NCI-H748 treated with DMSO at 0.1 percent for 48 hours (cell line): ENCODE measurements at regions not wholly inside any gene's neighbourhood (a gene's known extent, or its start where the extent isn't known, plus 50 kb on each side); places are given as distances from the start of the nearest gene placed in this dataset.
A peak's percentile ranks its signal among the peaks of the same experiment; 100 is the strongest.

Experiments used
- DNase-seq: peaks from one replicate; lab custom pipeline; 2025; lab: John Stamatoyannopoulos, UW

DNA sequence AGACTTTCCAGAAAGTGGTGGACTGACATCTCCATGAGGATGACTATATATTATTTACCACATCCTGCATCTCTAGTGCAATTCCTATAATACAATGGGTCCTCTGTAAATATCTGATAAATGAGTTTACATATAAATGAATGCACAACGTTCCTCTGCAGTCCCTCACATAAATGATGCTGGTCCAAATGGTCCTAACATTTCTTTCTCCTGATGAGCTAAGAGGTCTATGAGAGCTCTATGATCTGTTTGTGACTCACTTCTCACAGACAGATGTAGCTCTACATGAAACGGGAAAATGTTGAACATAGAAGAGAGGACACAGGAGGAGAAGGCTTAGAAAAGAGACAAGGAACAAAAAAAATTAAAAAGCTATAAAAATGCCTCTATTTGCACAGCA lies 201.2 kb upstream of the PIK3C3 start:
- no peak for DNase-seq

- no peak for DNase-seq
Observed at GRCh38 chr18:41752826-41753225, 202.2 kb upstream of the PIK3C3 start.

- DNase-seq, result no peak
Observed at GRCh38 chr18:41751652-41752051, 203.4 kb upstream of the PIK3C3 start.

DNA sequence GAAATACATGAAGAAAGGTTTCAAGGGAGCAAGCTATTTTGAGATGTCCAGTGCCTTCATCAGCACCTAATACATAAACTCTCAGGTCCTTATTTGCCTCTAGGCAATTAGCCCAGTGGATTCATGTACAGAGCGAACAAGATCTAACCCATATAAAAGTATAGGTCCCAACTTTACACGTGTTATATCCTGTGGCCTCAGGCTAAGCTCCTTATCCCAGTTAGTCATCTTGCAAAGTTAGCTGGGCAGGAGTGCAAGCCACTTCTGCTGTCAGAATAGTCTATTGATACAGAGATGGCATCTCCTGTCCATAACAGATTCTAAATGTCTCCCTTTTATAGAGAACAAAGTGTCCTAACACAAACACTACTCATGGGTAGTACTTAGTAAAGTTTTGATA lies 203.9 kb upstream of the PIK3C3 start:
- no peak for DNase-seq

- no peak for DNase-seq
Observed at GRCh38 chr18:41747723-41748242, 207.3 kb upstream of the PIK3C3 start.

- peak; percentile 98 for DNase-seq
Observed at GRCh38 chr18:41745166-41746049, 209.6 kb upstream of the PIK3C3 start.

- DNase-seq, result peak; percentile 88
Observed at GRCh38 chr18:41744421-41745030, 210.5 kb upstream of the PIK3C3 start.

- DNase-seq, result no peak
Observed at GRCh38 chr18:41737218-41737617, 217.8 kb upstream of the PIK3C3 start.

DNA sequence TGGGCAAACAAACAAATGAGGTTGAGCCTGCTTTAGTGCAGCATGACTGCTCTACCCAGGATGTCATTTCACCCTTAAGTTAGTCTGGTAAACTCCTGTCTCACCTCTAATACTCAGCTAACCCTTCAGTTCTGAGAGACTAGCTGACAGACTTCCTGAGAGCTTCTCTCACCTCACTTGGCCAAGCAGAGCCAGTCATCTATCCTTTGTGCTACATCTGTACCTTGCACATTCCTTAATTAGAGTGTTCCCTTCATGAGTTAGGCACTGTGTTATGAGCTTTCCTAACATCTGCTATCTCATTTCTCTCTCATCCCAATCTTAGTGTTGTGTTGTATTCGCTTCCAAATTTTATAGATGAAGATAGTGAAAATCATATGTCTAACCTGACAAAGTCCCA lies 220.1 kb upstream of the PIK3C3 start:
- DNase-seq, result no peak

GRCh38 chr18:41732356-41732755 lies 222.7 kb upstream of the PIK3C3 start:
- no peak for DNase-seq

DNA sequence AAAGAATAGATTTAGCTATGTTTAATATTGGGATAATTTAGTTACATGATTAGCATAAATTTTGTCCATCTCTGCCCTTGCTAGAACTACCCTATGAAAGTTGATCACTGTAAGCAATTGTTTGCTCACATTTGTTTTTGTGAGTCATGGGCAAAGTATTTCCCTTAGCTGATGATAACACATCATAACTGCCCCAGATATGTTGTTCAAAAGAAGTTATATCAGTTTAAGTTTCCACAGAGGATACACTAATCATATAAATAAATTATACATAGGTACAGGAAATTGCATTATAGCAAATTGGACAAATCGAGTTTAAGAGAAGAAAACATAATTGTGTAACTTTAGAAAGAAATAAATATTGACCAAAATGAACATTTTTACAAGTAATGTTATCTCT lies 223.2 kb upstream of the PIK3C3 start:
- DNase-seq, result no peak

DNA sequence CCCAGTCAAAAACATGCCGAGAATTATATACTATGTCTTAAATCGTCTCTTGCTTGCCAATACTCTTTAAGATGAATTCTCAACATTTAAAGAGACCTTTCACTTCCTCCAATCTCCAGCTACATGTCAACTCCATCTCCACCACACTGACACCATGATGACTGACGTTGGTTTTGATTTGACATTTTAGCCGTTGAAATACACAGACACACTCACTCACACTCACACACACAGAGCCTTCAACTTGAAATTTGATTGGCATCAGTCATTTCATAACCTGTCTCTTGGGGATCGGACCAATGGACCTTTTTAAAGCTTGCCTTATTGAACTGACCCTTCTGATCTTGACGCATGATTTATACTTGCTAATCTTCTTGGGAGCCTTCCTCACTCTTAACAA lies 230.8 kb upstream of the PIK3C3 start:
- no peak for DNase-seq

- DNase-seq, result no peak
Observed at GRCh38 chr18:41721103-41721790, 233.8 kb upstream of the PIK3C3 start.

GRCh38 chr18:41720226-41720625 lies 234.8 kb upstream of the PIK3C3 start:
- DNase-seq, result no peak

- DNase-seq, result no peak
Observed at GRCh38 chr18:41719808-41720207, 235.2 kb upstream of the PIK3C3 start.

DNA sequence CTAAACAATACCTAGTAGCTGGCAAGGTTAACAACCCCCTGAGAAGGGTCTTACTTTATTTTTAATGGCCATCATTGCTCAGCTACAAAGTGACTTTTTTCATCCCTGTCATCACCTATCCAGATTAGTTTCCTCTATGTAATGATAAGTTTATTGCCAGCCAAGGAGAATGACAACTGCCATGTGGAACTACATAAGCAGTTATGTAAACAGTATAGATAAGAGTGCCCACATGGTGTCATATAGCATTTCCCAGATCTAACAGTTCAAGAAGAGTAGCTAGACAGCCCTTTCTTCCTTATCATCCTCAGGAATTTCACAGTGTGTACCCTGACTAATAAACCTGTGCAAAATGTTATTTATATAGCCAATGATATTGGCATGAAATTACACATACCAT lies 240.2 kb upstream of the PIK3C3 start:
- no peak for DNase-seq

GRCh38 chr18:41713969-41714825 lies 240.8 kb upstream of the PIK3C3 start:
- no peak for DNase-seq

GRCh38 chr18:41706301-41706700 lies 248.7 kb upstream of the PIK3C3 start:
- no peak for DNase-seq

DNA sequence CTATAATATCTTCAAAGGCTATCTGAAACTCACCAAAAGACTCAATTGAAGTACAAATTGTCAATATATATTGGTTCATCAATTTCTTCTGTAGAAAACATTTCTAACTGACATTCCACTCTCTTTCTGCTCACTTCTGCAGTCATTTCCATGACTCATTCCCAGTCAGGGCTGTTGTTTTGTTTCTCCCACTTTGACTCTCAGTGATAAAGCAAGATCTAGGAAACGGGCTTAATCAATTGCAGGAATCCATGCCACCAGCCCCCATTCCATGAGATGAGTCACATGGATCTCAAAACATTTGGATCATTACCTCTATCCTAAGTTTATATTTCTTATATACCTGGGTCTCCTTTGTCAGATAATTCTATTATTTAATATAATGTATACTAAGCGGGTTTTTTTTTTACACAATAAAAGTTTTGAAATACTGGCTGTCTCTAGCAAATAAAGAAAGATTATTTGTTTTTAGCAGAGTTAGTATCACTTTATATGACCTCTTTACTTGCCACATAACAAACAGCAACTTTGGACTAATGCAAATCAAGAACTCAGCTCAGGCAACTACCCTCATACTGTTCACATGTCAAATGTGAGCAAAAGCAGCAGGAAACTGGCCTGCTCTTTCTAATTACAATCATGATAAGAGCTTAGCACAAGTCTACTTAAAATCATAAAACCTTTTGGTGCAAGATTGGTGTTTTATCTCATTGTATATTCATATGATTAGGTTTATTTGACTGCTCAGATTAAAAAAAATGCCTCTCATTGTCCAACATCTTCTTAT lies 251.1 kb upstream of the PIK3C3 start:
- no peak for DNase-seq

DNA sequence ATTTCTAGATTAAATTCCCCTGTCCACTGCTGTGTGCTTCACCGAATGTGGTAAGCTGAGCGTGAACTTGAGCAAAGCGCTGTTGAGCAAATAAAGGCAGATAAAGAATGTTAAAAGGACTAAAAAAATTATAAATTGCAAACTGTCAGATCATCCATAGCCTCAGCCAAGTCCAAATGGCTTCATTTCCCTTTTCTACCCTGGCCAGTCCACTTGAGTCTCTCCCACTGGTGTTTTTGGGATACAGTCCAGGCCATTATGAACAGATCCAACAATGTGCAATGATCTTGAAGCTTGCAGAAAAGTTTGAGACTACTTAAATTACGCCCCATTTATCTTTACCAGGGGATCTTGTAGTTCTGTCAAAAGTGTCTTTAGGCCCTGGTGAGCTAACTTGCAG lies 254.6 kb upstream of the PIK3C3 start:
- no peak for DNase-seq

GRCh38 chr18:41695441-41695840 lies 259.6 kb upstream of the PIK3C3 start:
- DNase-seq, result peak; percentile 24
